Occipital lobe (tissue), 1 donor: ENCODE measurements at regions not wholly inside any gene's neighbourhood (a gene's known extent, or its start where the extent isn't known, plus 50 kb on each side); places are given as distances from the start of the nearest gene placed in this dataset.

Experiments
- DNase-seq: peaks from one replicate; lab custom pipeline; 2025; lab: John Stamatoyannopoulos, UW

DNA sequence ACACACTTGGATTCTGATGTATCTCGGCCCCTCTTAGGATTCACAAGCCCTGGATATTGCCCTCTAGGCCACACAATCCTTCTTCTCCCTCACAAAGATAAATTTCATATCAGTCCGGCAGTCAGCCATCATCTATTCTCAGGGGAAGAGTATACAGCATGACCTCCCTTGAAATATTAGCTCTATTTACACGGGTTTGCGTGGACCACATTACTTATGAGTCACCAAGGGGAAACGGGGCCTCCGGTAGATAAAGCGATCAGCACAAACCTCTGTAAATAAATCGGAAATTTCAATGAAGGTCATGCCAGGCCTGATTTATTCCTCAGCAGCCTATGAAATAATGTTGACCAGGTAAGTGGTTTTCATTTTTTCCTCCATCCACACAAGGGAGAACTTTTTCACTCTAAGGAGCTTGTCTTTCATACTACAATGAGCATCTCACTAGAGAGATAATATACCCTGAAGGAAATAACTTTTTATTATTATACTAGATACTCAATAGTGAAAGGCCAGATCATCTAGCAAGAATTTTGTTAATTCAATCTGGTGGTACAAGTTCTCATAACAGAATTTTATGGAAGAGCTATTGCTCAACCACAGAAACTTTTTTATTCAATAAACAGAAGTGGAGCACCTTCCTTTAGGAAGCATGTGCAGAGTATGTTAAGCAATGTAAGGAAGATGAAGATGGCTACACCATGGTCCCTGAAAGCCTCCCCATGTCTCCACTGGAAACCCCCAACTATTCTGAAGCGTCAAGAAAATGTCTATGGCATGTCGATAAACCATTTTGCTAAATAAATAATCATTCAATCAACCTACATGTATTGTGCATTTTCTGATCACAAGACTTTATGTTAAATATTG lies 125.2 kb upstream of the PIK3C3 start:
- DNase-seq = no peak

DNA sequence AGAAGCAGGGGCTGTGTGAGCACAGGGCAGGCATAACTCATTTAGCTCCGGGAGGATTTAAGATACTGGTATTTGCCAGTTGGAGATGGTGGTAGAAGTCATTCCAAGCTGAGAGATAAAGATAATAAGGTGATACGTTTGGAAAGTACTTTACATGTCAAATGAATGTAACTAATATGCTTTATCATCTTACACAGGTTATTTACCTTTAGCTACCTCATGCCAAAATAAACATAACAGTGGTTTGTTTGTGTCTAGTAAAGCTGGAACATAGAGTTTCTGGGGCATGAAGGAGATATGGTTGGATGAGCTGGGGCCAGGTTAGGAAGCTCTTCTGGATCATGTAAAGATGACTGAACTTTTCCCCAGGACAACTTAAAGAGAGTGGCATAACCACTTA lies 126.9 kb upstream of the PIK3C3 start:
- DNase-seq = no peak

DNA sequence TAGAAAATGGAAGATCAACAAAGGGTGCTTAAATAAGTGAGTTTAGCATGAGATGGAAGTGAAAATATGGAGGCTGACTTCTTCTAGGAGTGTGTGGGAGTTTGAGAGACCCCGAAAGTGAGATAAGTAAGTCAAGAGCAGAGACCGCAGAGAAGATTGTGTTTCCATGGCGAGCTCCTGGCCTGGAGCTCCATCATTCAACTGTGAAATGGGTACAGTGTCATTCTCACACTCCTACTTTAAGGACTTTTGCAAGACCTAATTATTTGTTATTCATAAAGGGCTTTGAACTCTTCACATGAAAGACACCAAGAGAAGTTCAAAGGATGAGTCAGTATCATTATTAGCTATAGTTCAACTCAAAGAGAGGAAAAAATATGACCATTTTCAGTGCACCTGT lies 134.2 kb upstream of the PIK3C3 start:
- no peak for DNase-seq

DNA sequence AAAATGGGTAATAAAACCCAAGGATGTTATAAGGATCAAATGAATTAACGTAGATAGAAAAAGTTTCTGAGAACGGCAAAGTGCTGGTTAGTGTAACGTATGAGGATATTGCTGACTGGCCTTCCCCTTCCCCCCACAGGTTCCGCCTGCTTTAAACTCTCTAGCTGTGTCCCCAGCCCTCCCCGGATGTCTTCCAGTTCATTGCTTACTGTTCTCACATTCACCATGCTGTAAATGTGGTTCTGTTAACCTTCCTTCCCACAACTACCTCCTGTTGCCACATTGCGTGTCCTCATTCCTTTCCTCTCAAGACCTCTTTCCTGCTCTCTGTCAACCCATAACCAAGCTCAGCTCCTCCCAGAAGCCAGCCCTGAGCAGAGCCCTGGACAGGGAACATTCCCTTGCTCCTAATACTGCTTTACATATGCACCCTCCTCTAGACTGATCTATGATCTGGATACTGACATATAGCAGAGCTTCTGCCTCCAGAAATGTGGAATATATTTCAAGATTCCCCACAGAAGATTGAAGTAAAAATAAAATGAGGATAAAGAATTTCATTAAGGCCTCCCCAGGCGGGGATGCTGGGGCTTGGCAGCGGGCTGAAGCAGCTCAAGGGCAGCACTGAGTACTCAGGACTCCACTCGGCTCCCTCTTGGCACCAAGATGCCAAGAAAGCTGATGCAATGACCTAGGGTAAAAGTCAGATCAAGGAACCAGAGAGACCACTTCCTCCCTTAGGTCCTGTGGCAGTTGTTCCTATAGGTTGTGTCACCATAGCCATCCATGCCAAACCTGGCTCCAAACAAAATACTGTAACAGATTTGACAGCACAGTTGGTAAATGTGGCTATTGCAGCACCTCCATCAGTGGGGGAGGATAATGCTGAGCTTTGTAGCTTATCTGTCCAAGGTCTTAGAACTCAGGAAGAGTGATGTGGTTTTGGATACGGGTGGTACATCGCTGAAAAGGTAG lies 136.4 kb upstream of the PIK3C3 start:
- no peak for DNase-seq

DNA sequence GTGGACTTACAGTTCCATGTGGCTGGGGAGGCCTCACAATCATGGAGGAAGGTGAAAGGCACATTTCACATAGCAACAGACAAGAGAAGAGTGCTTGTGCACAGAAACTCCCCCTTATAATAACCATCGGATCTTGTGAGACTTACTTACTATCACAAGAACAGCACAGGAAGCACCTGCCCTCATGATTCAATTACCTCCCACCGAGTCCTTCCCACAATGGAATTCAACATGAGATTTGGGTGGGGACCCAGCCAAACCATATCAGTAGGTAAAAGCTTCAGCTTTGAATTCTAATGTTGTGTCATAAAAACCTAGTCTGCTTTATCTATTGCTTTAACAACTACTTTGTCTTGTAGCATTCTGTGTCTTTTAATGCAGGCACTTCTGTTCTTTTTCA lies 140.4 kb upstream of the PIK3C3 start:
- no peak for DNase-seq

DNA sequence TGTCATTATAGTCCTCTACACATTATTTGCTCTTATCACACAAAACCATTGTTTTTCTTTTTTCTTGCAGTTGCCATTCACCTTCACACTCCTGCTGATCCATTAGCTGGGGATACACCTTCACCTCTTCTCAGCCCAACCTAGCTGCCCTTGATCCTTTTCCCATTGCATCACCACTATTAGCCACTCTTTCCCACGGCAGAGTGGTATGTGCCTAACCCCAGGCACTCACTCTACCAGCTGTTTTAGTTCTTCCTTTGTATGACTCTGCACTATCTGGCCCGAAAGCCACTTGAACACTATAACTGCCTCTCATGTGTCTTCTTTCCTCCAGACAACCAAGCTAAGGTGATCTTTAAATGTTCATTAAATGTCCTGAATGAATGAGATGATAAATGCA lies 145.4 kb upstream of the PIK3C3 start:
- no peak for DNase-seq

DNA sequence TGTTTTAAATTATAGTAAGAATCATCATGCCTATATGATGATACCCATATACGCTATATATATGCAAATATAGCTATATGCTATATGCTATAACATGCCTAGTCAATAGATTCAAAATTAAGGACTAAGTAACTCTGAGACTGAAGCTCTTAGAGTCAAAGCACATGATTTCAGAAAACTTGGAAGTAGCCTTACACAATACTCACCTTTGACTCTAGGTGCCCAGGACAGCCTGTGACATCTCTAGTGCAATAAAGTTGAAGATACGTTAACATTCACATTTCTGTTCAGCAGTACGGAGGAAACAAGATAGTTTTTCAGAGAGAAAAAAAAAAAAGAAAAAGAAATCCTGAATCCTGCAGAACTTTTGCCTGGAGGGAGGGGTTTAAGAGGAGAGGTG lies 149.7 kb upstream of the PIK3C3 start:
- no peak for DNase-seq

DNA sequence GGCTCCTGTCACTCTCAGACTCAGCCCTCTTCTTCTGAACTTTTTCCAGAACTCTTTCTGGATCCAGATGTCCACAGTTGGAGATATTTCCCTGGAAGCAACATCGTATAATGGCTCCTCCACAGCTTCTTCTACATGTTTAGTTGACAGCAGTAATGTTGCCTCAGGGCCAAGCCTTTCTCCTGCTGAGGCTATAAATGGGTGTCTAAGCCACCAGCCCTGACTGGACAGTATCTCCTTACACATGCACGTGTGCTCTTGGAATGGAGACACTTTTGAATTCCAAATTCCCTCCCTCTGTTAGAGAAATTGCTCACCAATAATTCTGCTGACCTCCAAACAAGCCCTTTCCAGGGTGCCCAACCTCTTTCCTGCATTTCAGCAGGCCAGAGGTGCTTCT lies 156.2 kb upstream of the PIK3C3 start:
- DNase-seq = no peak

DNA sequence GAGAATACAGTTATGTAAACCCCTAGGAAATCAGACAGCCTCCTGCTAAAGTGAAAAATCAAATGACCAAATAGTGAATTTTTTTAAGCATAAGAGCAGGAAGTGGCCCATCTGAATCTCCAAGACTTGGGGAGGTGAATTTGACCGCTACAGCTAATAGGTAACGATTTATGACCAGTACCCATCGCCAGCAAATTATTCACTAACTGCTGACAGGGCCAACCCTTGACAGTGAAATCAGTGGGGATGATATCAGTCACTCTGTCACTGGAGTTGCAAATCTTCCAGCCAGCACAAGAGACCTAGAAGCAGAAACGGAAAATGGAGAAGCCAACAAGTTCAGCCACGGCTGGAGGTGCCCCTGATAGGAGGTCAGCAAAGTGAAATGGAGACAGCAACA lies 164.3 kb upstream of the PIK3C3 start:
- no peak for DNase-seq

DNA sequence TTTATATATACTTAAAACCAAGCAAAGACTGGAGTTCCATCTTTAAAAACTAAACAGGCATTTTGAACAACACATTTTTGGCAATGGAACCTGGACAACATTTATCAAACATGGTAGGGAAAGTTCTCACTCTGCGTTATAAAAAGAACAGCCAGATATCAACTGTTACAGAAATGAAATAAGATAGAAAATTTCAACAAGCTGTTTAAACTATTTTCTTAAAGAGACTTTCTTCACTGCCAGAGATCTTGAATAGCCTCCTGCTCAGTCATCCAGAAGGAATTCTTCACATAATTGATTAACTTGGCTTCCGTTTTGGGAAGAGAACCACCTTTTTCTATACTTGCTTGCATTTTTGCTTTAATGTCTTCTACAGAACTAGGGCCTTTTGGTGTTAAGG lies 166.0 kb upstream of the PIK3C3 start:
- no peak for DNase-seq

DNA sequence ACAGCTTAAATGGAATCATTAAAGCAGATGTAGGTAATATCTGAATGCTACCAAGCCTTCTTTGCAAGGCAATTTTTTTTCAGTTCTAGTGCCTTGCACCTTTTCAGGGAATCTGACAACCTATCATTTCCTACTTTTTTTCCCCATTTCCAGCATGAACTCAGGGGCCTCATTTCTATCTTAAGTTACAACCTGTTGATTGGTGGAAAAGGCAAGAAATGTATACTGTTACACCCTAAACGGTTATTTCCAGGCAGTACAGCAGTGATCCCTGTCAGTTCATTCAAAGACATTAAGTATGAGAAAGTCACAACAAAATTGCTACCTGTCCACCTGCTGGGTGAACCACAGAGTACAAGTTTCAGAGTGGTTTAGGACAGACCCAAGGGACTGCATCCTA lies 171.2 kb upstream of the PIK3C3 start:
- DNase-seq = no peak

DNA sequence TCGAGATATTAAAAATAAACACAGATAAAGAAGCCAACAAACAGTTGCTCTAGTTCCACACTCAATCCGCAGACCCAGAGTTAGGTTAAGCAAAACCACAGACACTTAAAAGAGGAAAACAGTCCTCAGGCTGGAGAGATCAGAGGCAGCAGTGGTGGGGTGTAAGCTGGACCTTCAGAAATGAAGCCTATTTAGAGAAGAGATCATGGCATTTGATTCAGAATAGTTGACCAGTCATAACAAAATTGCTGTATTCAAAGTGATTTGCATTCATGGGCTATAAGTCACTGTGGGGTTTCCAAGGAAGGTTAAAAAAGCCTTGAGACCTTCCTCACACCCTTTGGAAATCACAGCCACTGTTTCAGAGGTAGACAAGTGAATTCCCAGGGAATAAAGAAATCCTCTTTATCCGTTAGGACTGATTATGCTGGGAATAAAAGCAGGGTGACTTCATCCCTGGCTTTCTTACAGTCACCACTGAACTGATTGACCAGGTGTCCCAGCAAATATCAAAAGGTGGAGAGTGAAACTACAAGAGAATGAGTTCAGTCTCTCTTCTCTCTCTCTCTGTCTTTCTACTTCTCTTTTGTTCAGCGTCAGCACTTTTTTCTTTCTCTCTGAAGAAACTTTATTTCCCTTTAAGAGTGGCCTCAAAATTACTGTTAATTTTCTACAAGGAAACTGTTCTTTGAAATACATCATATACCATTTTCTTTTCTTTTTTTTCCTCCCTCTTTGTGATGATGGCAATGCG lies 171.8 kb upstream of the PIK3C3 start:
- no peak for DNase-seq

DNA sequence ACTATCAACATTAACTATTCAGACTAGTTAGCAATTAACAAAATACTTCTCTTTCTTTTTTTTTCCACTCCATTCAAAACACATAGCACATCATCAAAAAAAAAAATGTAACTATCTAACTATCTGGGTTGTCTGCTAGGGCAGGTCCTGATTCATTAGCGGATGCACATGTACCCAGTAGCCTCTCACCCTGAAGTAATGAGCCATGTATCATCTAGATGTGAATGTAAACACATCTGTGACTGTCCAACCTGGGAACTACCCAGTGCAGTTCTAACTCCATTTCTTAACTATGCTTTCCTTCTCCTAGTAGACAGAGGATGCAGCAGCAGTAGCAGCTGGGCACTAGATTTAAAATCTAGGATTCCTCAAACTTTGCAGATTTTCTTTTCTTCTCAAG lies 183.1 kb upstream of the PIK3C3 start:
- DNase-seq = no peak

DNA sequence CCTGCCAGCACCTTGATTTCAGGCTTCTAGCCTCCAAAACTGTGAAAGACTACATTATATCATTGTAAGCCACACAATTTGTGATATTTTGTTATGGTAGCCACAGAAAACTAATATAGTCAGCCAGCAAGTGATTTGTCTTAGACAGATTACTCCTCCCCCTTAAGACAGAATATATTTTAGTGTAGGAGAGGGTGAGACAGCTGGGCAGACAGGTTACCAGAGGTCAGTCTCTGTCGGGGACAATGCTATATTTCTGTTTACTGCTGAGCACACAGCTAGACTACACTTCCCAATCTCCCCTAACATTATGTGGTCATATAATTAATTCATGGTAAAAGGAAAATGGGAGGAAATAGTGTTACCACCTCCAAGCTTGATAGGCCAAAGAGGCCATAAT lies 185.8 kb upstream of the PIK3C3 start:
- DNase-seq = no peak

DNA sequence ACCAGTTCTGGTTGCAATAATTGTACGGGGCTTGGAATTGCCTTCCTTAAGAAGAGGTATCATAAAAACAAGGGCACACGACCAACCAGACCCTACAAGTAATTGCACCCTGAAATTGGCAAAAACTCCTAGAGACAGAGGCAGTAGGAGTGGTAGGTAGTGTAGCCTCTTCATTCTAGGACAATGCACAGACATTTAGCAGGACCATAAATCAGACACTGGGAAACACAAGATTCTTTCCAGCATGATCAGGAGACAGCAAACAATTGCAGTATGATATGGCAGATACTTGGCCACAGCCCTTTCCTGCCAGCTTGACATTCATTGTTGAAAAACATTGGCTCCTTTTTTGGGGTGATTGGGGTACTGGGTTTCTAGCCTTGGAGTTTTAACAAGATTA lies 186.6 kb upstream of the PIK3C3 start:
- DNase-seq = no peak

DNA sequence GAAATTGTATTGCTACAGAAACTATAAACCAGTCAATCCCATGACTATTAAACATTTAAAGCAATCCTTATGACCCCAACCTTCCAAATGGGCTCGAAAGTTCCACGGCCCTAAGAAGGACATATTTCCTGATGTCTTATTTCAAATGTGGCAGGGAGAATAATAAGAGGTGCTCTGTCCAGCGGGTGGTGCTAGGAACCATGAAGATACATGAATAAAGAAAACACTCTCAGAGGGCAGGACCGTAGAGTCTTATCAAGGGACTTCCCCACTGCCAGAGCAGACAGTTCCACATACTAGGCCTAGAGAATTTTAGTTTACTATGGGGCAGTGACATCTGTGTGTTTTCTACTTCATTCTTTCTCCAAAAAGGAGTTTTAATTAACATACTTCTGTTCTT lies 187.1 kb upstream of the PIK3C3 start:
- no peak for DNase-seq

DNA sequence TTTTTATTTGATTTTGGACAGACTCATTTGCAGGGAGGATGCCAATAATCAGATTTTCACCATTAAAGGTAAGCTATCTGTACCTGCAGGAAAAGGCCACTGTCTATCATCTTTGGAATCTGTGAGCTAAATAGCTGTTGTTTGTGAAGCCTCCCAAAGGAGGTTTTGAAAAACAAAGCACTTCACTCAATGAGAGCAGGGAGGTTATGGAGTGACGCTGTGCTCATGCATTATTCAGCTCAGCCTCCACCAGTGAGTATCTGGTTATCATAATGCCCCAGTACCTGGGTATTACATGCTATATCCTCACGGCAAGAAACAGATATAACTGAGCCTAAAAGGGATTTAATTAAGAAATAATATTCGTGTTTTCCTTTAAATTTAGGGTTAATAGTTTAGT lies 189.6 kb upstream of the PIK3C3 start:
- DNase-seq = no peak

DNA sequence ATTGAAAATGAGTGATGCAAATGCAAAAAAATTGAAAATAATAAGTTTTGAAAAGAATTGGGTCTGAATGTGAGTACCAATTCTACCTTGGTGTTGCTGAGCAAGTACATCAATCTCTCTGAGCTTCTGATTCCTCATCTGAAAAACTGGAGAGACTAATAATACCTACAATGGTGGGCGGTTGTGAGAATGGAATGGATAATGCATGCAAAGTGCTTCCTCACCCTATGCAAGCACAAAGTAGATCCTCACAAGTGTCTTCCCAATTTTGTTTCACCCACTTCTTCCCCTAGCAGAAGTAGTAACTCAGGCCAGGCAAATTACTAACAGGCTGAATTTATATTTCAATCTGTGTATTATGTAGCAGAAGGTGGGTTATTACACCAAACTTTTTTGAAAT lies 191.7 kb upstream of the PIK3C3 start:
- DNase-seq = no peak

DNA sequence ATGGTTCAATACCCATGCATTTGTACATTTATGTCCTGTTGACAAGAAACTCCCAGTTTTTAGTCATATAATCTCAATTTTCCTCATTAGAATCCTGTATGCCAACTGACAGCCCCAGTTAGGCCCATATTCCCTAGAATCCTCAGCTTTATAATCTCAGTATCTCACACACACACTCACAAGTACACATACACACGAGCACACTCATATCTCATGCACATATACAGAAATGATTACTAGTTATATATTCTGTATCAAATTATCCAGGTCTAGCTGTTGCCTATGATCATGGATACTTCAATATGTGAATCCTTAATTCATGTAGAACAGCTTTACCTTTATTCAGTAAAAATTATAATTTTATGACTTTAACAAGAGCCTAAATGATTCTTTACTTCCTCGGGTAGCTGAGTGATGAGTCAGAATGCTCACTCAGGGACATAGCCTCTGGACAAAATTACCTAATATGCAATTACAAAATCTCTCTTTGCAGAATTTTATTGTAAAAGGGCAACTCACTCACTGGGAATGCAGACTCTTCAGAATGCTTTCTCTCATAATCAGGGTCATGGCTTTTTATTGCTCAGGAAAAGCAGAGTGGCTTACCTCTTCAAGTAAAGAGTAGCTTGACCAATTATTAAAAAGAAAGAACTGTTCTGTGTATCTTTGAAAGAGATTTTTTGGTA lies 193.6 kb upstream of the PIK3C3 start:
- no peak for DNase-seq

DNA sequence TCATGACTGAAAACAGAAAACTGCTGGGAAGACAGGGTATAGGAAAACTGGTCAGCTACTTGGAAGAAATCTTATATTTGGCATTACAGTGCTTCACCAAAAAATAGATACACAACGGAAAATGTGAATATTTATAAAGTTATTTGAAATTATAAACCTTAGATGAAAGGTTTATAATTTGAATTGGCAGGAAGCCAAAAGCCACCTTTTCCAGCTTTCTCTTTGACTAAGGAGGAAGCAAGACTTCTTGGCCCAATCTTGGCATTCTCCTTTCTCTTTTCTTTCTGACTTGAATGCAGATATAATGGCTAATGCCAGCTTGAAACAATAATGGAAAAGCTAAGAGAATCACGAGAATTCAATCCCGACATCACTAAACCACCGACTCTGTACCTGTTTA lies 196.5 kb upstream of the PIK3C3 start:
- no peak for DNase-seq

DNA sequence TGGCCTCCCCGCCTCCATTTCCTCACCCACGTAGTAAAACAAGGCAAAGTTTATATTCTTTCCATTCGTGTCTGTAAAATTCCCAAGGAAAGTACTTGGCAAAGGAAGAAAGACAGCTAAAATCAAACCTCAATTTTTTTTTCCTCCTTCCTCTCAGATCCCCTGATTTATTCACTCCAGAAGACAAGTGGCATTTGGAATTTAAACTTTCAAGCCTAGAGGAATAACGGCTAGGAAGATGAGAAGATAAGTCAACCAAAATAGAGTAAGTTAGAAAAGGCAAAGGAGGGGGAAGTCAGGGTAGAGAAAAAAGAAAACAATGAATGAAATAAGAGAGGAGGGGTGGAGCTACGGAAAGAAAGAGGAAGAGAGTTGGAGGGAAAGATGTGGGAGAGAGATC lies 198.9 kb upstream of the PIK3C3 start:
- no peak for DNase-seq
